Suprapubic skin (tissue), 4 donors: ENCODE measurements at regions not wholly inside any gene's neighbourhood (a gene's known extent, or its start where the extent isn't known, plus 50 kb on each side); places are given as distances from the start of the nearest gene placed in this dataset.

Experiments
- DNase-seq, 2 donors: peaks; one replicate each; pipeline ENCODE4 v3.0.0-alpha.2; 2019; ENCODE audit warnings: low spot score in 2 of 2
- H3K27ac ChIP-seq: fragments of 200-600 bp; sonication (generic); one replicate; pipeline ENCODE4 v1.5.1; 2019
- H3K27me3 ChIP-seq: fragments of 200-600 bp; sonication (generic); one replicate; pipeline ENCODE4 v1.5.1; 2019
- H3K36me3 ChIP-seq: fragments of 200-600 bp; sonication (generic); one replicate; pipeline ENCODE4 v1.5.1; 2019
- H3K4me1 ChIP-seq: fragments of 200-600 bp; sonication (generic); one replicate; pipeline ENCODE4 v1.5.1; 2019
- H3K4me3 ChIP-seq: fragments of 200-600 bp; sonication (generic); one replicate; pipeline ENCODE4 v1.5.1; 2019; ENCODE audit warnings: mild to moderate bottlenecking
- H3K9me3 ChIP-seq: fragments of 200-600 bp; sonication (generic); one replicate; pipeline ENCODE4 v1.5.1; 2019
- EP300 ChIP-seq: sonication (generic); formaldehyde crosslinking; IDR thresholded peaks from one replicate; pipeline ENCODE4 v1.6.1; 2017; ENCODE audit warnings: antibody characterized with exemption
- POLR2A ChIP-seq, 2 donors: fragments of 450-650 bp; IDR thresholded peaks; one replicate each; pipeline ENCODE4 v1.6.1; 2017; ENCODE audit warnings: antibody characterized with exemption in 2 of 2, mild to moderate bottlenecking in 2 of 2, moderate library complexity in 2 of 2
- POLR2AphosphoS5 ChIP-seq, 3 donors: sonication (generic); formaldehyde crosslinking; IDR thresholded peaks; one replicate each; pipeline ENCODE4 v1.6.1; 2017; ENCODE audit warnings: antibody characterized with exemption in 3 of 3
- WGBS: methylation state at CpG from one replicate; pipeline ENCODE4 v1.1.5; 2018; 5-methylcytosine and 5-hydroxymethylcytosine counted together
- TF ChIP-seq, protein P1 (sequence below), 2 donors: fragments of 200-600 bp in 1 of 2; fragments of 450-650 bp in 1 of 2; sonication (generic) in 1 of 2; IDR thresholded peaks; one replicate each; pipeline ENCODE4 v1.5.1; 2016 to 2019; ENCODE audit warnings: antibody characterized with exemption in 2 of 2, mild to moderate bottlenecking in 1 of 2, moderate library complexity in 1 of 2

DNA sequence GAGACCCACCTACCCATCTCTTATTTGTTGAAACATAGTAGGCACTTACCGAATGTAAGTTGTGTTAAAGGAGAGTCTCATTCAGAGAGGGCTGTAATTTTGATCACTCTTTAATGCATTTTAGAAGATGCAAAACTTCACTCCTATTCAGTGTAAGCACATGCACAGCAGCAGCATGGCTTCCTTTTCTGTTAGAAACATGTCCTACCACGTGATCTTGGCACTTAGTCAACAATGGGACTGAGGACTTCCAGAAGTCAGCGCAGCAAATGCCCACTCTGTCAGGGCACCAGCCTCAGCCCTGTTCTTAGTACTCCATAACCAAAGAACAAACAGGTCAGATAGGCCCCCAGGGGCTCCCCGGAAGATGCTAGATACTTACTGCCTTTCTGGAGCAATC is 456.5 kb downstream of the METTL4 start:
- Histone ChIP-seq H3K36me3 (no peaks in the 10 kb centered on the region), H3K4me3 (no peak overlapping the region), H3K27me3 (no peaks in the 10 kb centered on the region), H3K4me1 (no peaks in the 10 kb centered on the region), H3K9me3 (no peaks in the 10 kb centered on the region), H3K27ac (no peak overlapping the region)
- WGBS: 55% methylated on average over 4 of the region's 4 CpGs
- TF ChIP-seq POLR2AphosphoS5 (IDR thresholded peaks at IDR 0.05) (no peak), EP300 (no peak), POLR2A (IDR thresholded peaks at IDR 0.05) (no peak)
- TF ChIP-seq, protein P1, sequence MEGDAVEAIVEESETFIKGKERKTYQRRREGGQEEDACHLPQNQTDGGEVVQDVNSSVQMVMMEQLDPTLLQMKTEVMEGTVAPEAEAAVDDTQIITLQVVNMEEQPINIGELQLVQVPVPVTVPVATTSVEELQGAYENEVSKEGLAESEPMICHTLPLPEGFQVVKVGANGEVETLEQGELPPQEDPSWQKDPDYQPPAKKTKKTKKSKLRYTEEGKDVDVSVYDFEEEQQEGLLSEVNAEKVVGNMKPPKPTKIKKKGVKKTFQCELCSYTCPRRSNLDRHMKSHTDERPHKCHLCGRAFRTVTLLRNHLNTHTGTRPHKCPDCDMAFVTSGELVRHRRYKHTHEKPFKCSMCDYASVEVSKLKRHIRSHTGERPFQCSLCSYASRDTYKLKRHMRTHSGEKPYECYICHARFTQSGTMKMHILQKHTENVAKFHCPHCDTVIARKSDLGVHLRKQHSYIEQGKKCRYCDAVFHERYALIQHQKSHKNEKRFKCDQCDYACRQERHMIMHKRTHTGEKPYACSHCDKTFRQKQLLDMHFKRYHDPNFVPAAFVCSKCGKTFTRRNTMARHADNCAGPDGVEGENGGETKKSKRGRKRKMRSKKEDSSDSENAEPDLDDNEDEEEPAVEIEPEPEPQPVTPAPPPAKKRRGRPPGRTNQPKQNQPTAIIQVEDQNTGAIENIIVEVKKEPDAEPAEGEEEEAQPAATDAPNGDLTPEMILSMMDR (IDR thresholded peaks at IDR 0.05): no peak
- no peak for DNase-seq

DNA sequence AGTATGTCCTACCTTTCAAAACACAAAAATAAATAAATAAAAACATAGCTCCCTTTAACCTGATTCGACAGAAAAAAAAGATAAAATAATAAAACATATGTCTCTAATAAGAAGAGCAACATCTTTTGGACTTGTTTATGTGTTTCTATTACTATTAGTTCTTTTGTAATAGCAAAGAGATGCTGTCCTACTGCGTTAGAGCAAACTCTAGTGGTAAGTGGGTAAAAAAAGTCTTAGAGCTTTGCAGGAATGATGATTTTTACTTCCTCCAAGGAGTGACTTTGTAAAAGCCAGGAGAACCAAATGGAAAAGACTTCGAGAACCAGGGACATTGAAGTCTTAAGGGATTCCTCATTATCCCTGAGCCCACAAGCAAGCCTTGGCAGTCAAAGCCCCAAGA is 450.1 kb downstream of the METTL4 start:
- H3K27me3 ChIP-seq: no peaks in the 10 kb centered on the region
- H3K36me3 ChIP-seq: no peaks in the 10 kb centered on the region
- H3K9me3 ChIP-seq: peaks cover 4% of the 10 kb centered on the region
- H3K4me1 ChIP-seq: no peaks in the 10 kb centered on the region
- H3K27ac ChIP-seq: no peak overlapping the region
- DNase-seq: no peak
- TF ChIP-seq EP300 (no peak), POLR2A (IDR thresholded peaks at IDR 0.05) (no peak), POLR2AphosphoS5 (IDR thresholded peaks at IDR 0.05) (no peak)
- TF ChIP-seq, protein P1 (IDR thresholded peaks at IDR 0.05): no peak
- 63% methylated on average over 3 of the region's 3 CpGs for WGBS
- H3K4me3 ChIP-seq: no peak overlapping the region

DNA sequence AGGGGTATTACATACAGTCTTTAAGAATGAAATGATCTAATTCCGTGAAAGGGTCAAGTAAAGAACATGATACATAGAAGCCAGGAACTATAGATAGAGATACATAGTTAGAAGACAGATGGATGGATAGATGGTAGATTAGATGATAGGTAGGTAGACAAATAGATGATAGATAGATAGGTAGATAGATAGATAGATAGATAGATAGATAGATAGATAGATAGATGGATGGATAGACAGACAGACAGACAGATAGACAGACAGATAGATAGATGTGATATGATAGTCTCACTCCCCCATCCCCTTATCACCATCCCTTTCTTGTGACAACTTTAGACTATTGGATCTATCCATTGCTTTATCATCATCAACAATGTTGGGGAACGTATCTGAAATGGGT is 448.2 kb downstream of the METTL4 start:
- TF ChIP-seq POLR2A (IDR thresholded peaks at IDR 0.05) (no peak), POLR2AphosphoS5 (IDR thresholded peaks at IDR 0.05) (no peak), EP300 (no peak)
- TF ChIP-seq, protein P1 (IDR thresholded peaks at IDR 0.05): no peak
- 87% methylated on average over 2 of the region's 2 CpGs for WGBS
- Histone ChIP-seq H3K36me3 (no peaks in the 10 kb centered on the region), H3K4me1 (no peaks in the 10 kb centered on the region), H3K27ac (no peak overlapping the region), H3K27me3 (no peaks in the 10 kb centered on the region), H3K4me3 (no peak overlapping the region), H3K9me3 (peaks cover 4% of the 10 kb centered on the region)
- DNase-seq: no peak

DNA sequence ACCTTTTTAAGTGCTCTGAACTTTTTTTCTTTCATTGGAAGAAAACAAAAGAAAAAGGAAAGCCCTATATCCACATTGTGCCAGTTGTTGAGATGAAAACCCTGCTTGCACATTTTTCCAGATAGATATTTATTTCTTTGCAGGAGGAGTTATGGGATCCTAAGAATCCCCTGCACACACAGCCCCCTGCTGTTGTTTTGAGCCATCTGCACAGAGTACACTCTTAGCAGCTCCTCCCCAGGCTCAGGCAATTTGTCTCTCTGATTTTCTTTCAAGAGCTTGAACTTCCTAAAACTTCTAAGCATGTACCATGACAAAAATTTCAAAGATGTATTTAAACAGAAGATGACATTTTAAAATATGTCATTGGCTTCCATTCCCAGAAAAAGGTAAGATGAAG is 436.9 kb downstream of the METTL4 start:
- H3K4me3 ChIP-seq: no peak overlapping the region
- no peaks in the 10 kb centered on the region for H3K4me1 ChIP-seq
- no peaks in the 10 kb centered on the region for H3K36me3 ChIP-seq
- no peaks in the 10 kb centered on the region for H3K27me3 ChIP-seq
- no peak for DNase-seq
- no peak overlapping the region for H3K27ac ChIP-seq
- no peaks in the 10 kb centered on the region for H3K9me3 ChIP-seq
- no peak for TF ChIP-seq POLR2AphosphoS5 (IDR thresholded peaks at IDR 0.05)
- no peak for TF ChIP-seq POLR2A (IDR thresholded peaks at IDR 0.05)
- no peak for TF ChIP-seq EP300
- TF ChIP-seq, protein P1 (IDR thresholded peaks at IDR 0.05): no peak

DNA sequence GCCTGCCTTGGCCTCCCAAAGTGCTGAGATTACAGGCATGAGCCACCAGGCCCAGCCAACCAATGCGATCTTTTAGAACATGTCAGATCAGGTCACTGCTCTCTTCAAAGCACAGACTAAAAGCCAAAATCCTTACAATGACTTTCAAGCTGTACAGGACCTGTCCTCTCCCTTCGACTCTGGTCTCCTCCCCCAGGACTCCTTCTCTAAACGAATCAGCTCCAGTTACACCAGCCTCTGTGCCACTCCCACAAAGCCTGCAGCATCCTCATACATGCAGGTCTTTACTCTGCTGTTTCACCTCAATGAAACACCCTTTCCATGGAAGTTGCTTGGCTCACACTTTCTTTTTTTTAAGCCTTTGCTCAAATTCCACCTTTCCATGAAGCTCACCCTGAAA is 436.0 kb downstream of the METTL4 start:
- 47% methylated on average over 3 of the region's 3 CpGs for WGBS
- H3K27me3 ChIP-seq: no peaks in the 10 kb centered on the region
- H3K4me1 ChIP-seq: no peaks in the 10 kb centered on the region
- no peak overlapping the region for H3K4me3 ChIP-seq
- H3K27ac ChIP-seq: no peak overlapping the region
- H3K9me3 ChIP-seq: no peaks in the 10 kb centered on the region
- no peaks in the 10 kb centered on the region for H3K36me3 ChIP-seq
- no peak for TF ChIP-seq POLR2AphosphoS5 (IDR thresholded peaks at IDR 0.05)
- TF ChIP-seq POLR2A (IDR thresholded peaks at IDR 0.05): no peak
- no peak for TF ChIP-seq EP300
- TF ChIP-seq, protein P1 (IDR thresholded peaks at IDR 0.05): no peak
- DNase-seq: no peak
